DND-41 (cell line): ENCODE measurements at regions not wholly inside any gene's neighbourhood (a gene's known extent, or its start where the extent isn't known, plus 50 kb on each side); places are given as distances from the start of the nearest gene placed in this dataset.

ENCODE experiments used
- ATAC-seq: fragments of 200-7000 bp; cut with Tn5 transposase; 3 replicates; pipeline ENCODE4 v1.9.1; 2021; ENCODE audit warnings: low read depth; ENCODE audit not compliant: insufficient read depth
- DNase-seq: peaks from one replicate; pipeline ENCODE4 v3.0.0-alpha.2; 2020
- H2AFZ ChIP-seq: 2 replicates; pipeline ENCODE4 v1.6.0; 2012; ENCODE audit warnings: low read depth, low read length
- H3K27ac ChIP-seq: 2 replicates; pipeline ENCODE4 v1.5.1; 2012; ENCODE audit warnings: low read length, inconsistent platforms
- H3K27me3 ChIP-seq: fragments of 200-600 bp; sonication (generic); 2 replicates; pipeline ENCODE4 v1.6.0; 2012; ENCODE audit warnings: low read length, mild to moderate bottlenecking, inconsistent platforms; ENCODE audit not compliant: insufficient read depth, poor library complexity
- H3K36me3 ChIP-seq: 2 replicates; pipeline ENCODE4 v1.5.1; 2012; ENCODE audit warnings: low read length, inconsistent platforms; ENCODE audit not compliant: insufficient read depth
- H3K4me1 ChIP-seq: 2 replicates; pipeline ENCODE4 v1.5.1; 2012; ENCODE audit warnings: mild to moderate bottlenecking, low read length; ENCODE audit not compliant: insufficient read depth
- H3K4me2 ChIP-seq: 2 replicates; pipeline ENCODE4 v1.6.0; 2012; ENCODE audit warnings: mild to moderate bottlenecking, moderate library complexity, low read length, inconsistent platforms; ENCODE audit not compliant: insufficient read depth
- H3K4me3 ChIP-seq, 2 experiments: fragments of 200-600 bp in 1 of 2; shearing (Covaris generic) in 1 of 2; 2 replicates each; pipeline ENCODE4 v1.5.1; 2012 to 2016; ENCODE audit warnings: inconsistent platforms in 2 of 2, low read length in 2 of 2, mild to moderate bottlenecking in 2 of 2, low read depth in 1 of 2, moderate library complexity in 1 of 2
- H3K79me2 ChIP-seq: 2 replicates; pipeline ENCODE4 v1.6.0; 2012; ENCODE audit warnings: low read length, inconsistent platforms; ENCODE audit not compliant: insufficient read depth
- H3K9ac ChIP-seq: 2 replicates; pipeline ENCODE4 v1.6.0; 2012; ENCODE audit warnings: low read depth, mild to moderate bottlenecking, inconsistent platforms, low read length, moderate library complexity
- H3K9me3 ChIP-seq: 2 replicates; pipeline ENCODE4 v1.5.1; 2012; ENCODE audit warnings: low read length, moderate library complexity, mild to moderate bottlenecking, inconsistent platforms; ENCODE audit not compliant: insufficient read depth, severe bottlenecking
- H4K20me1 ChIP-seq: 2 replicates; pipeline ENCODE4 v1.6.0; 2012; ENCODE audit warnings: low read length; ENCODE audit not compliant: insufficient read depth
- EZH2 ChIP-seq: IDR thresholded peaks from 3 replicates; pipeline ENCODE4 v1.6.1; 2012; ENCODE audit warnings: borderline replicate concordance, low read depth, mild to moderate bottlenecking, moderate library complexity, low read length, inconsistent platforms; ENCODE audit not compliant: severe bottlenecking
- TF ChIP-seq, protein P1 (sequence below): IDR thresholded peaks from 2 replicates; pipeline ENCODE4 v1.5.1; 2012; ENCODE audit warnings: borderline replicate concordance, low read length, moderate library complexity, mild to moderate bottlenecking; ENCODE audit not compliant: poor library complexity, severe bottlenecking; ENCODE audit errors: extremely low read depth

DNA sequence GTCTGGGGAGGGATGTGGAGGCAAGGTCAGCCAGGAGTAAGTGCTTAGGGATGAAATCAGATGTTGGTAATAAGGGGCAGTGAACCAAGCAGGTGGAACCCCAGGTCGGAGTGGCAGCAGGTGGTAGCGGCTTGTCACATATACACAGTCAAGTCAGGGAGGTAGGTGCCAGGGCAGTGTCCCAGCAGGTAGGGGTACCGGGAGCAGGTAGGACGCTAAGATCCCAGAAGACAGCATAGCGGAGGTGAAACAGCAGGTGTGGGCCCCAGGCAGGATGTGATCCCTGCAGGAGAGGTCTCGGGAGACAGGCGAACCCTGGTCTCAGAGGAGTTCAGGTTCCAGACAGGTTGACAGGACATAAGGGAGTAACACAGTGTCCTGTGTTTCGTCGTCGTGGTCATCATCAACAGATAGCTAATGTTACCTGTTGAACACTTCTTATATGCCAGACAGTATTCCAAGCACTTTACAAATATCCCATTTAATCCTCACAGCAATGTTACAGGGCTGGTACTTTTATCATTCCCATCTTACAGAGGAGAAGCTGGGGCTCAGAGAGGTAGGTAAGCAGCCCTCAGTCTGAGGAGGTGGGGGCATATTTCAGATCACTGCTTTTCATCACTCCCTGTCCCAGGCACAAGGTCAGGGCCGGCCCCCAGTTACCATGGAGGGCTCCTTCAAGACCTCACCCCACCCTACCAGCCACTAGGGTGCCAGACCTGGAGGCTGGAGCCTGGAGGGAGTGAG lies 241.6 kb downstream of the UACA start:
- H3K79me2 ChIP-seq: no peaks in the 10 kb centered on the region
- no peaks in the 10 kb centered on the region; the same call in 1 of the 2 replicates for H4K20me1 ChIP-seq
- H3K9ac ChIP-seq: no peak overlapping the region
- no peak overlapping the region for H2AFZ ChIP-seq
- no peaks in the 10 kb centered on the region for H3K27me3 ChIP-seq
- no peak overlapping the region for H3K4me2 ChIP-seq
- ATAC-seq (no peak), DNase-seq (no peak)
- TF ChIP-seq, protein P1, sequence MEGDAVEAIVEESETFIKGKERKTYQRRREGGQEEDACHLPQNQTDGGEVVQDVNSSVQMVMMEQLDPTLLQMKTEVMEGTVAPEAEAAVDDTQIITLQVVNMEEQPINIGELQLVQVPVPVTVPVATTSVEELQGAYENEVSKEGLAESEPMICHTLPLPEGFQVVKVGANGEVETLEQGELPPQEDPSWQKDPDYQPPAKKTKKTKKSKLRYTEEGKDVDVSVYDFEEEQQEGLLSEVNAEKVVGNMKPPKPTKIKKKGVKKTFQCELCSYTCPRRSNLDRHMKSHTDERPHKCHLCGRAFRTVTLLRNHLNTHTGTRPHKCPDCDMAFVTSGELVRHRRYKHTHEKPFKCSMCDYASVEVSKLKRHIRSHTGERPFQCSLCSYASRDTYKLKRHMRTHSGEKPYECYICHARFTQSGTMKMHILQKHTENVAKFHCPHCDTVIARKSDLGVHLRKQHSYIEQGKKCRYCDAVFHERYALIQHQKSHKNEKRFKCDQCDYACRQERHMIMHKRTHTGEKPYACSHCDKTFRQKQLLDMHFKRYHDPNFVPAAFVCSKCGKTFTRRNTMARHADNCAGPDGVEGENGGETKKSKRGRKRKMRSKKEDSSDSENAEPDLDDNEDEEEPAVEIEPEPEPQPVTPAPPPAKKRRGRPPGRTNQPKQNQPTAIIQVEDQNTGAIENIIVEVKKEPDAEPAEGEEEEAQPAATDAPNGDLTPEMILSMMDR: no peak
- no peak for TF ChIP-seq EZH2
- no peaks in the 10 kb centered on the region for H3K4me1 ChIP-seq
- no peak overlapping the region for H3K4me3 ChIP-seq
- no peaks in the 10 kb centered on the region for H3K9me3 ChIP-seq
- H3K27ac ChIP-seq: no peak overlapping the region
- no peaks in the 10 kb centered on the region for H3K36me3 ChIP-seq

DNA sequence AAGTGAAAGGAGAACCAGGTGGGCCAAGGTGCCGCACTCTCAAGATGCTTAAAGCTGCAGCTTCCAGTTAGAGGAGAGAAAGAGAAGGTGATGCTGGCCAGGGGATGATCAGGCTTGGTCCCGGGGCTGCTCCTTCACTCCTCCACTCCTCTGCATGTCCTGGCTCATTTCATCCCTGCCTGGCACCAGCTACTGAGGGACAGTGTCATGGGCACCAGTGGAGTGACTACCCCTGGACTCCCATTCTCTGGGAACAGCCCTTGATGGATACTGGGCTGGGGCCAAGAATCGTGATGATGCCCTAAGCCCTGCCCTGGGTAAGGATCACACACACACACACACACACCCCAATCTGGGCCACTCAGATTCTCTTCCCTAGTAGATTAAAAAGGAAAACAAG lies 243.7 kb downstream of the UACA start:
- Histone ChIP-seq H3K4me3 (no peak overlapping the region), H3K4me1 (no peaks in the 10 kb centered on the region), H3K27me3 (no peaks in the 10 kb centered on the region), H2AFZ (no peak overlapping the region), H3K36me3 (no peaks in the 10 kb centered on the region), H3K27ac (no peak overlapping the region), H4K20me1 (no peaks in the 10 kb centered on the region; the same call in 1 of the 2 replicates), H3K9me3 (no peaks in the 10 kb centered on the region), H3K9ac (no peak overlapping the region), H3K4me2 (no peak overlapping the region), H3K79me2 (no peaks in the 10 kb centered on the region)
- no peak for DNase-seq
- TF ChIP-seq, protein P1: no peak
- no peak for TF ChIP-seq EZH2
- ATAC-seq: no peak

DNA sequence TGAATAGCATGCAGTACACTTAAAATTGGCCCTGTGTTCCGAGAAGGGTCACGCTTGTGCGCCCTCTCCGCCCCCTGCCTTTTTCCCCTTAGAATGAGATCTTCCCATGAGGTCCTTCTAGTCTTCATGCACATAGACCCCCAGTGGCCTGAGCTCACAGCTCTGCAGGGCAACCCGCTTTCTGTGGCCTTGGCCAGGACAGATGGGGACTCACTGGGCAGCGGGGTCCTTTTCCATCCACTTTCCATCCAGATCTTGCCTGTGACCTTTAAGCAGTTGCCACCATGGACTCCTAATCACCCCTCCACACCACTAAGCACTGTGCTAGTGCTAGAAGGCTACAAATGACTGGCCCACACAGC lies 244.4 kb downstream of the UACA start:
- Histone ChIP-seq H3K79me2 (no peaks in the 10 kb centered on the region), H3K9me3 (no peaks in the 10 kb centered on the region), H2AFZ (no peak overlapping the region), H3K27ac (no peak overlapping the region), H3K4me2 (no peak overlapping the region), H3K9ac (no peak overlapping the region), H3K27me3 (no peaks in the 10 kb centered on the region), H3K4me3 (no peak overlapping the region), H4K20me1 (no peaks in the 10 kb centered on the region; the same call in 1 of the 2 replicates), H3K36me3 (no peaks in the 10 kb centered on the region), H3K4me1 (no peaks in the 10 kb centered on the region)
- TF ChIP-seq, protein P1: no peak
- TF ChIP-seq EZH2: no peak
- ATAC-seq: no peak
- no peak for DNase-seq
